IMR-90 (cell line): ENCODE measurements at regions not wholly inside any gene's neighbourhood (a gene's known extent, or its start where the extent isn't known, plus 50 kb on each side); places are given as distances from the start of the nearest gene placed in this dataset.

Source experiments
- ATAC-seq: fragments of 200-7000 bp; cut with Tn5 transposase; 2 replicates; pipeline ENCODE4 v1.9.1; 2020; ENCODE audit warnings: low read depth, mild to moderate bottlenecking, moderate library complexity
- BruUV-seq: library from RNA; stranded (reverse); fragments of 400-500 nt; replicated peaks from 2 replicates; lab custom pipeline; 2021; lab: Mats Ljungman, UMichigan
- CTCF ChIA-PET: fragments of 300-600 bp; formaldehyde crosslinking; extraction: SDS; loops from one replicate; lab custom pipeline; 2021; ENCODE audit warnings: antibody characterized with exemption; lab: Yijun Ruan, JAX
- POLR2A ChIA-PET: fragments of 300-600 bp; sonication (Branson Sonifier 250); formaldehyde crosslinking; loops from one replicate; lab custom pipeline; 2022; ENCODE audit warnings: antibody characterized with exemption; ENCODE audit not compliant: unreplicated experiment; lab: Charles Lee
- DNase-seq: peaks from one replicate; pipeline ENCODE4 v3.0.0; 2013
- H2AFZ ChIP-seq: replicated peaks from 2 replicates; pipeline ENCODE3; 2013; ENCODE audit warnings: low read length, mild to moderate bottlenecking; ENCODE audit not compliant: poor library complexity
- H2AK5ac ChIP-seq: 2 replicates; pipeline ENCODE4 v1.6.1; 2013; ENCODE audit warnings: low read depth, low read length, inconsistent platforms
- H2AK9ac ChIP-seq: replicated peaks from 2 replicates; pipeline ENCODE3; 2013; ENCODE audit warnings: mild to moderate bottlenecking, low read depth, low read length, moderate library complexity; ENCODE audit not compliant: poor library complexity
- H2BK120ac ChIP-seq: 2 replicates; pipeline ENCODE4 v1.6.1; 2013; ENCODE audit warnings: low read depth, low read length, inconsistent platforms
- H2BK15ac ChIP-seq: 3 replicates; pipeline ENCODE4 v1.6.1; 2013; ENCODE audit warnings: low read depth, low read length, inconsistent platforms
- H2BK20ac ChIP-seq: 2 replicates; pipeline ENCODE4 v1.6.1; 2013; ENCODE audit warnings: low read depth, mild to moderate bottlenecking, inconsistent platforms, low read length, moderate library complexity
- H2BK5ac ChIP-seq: 2 replicates; pipeline ENCODE4 v1.6.1; 2013; ENCODE audit warnings: mild to moderate bottlenecking, low read depth, low read length, inconsistent platforms; ENCODE audit not compliant: poor library complexity, severe bottlenecking
- H3K14ac ChIP-seq: replicated peaks from 2 replicates; pipeline ENCODE4 v1.6.1; 2013; ENCODE audit warnings: low read depth, low read length, inconsistent platforms
- H3K18ac ChIP-seq: 2 replicates; pipeline ENCODE4 v1.6.1; 2013; ENCODE audit warnings: low read depth, low read length, control low read depth
- H3K23ac ChIP-seq: 2 replicates; pipeline ENCODE4 v1.6.1; 2013; ENCODE audit warnings: low read depth, low read length, inconsistent platforms
- H3K27ac ChIP-seq: 2 replicates; pipeline ENCODE4 v1.5.1; 2013; ENCODE audit warnings: mild to moderate bottlenecking, control low read depth, low read length; ENCODE audit not compliant: insufficient read depth
- H3K27me3 ChIP-seq: 2 replicates; pipeline ENCODE4 v1.6.1; 2013; ENCODE audit warnings: low read length; ENCODE audit not compliant: control insufficient read depth, insufficient read depth
- H3K36me3 ChIP-seq: 2 replicates; pipeline ENCODE4 v1.6.1; 2013; ENCODE audit warnings: low read length, mixed read lengths; ENCODE audit not compliant: control insufficient read depth, insufficient read depth
- H3K4ac ChIP-seq: 2 replicates; pipeline ENCODE4 v1.6.1; 2013; ENCODE audit warnings: low read depth, low read length, inconsistent platforms
- H3K4me1 ChIP-seq: 2 replicates; pipeline ENCODE4 v1.6.1; 2013; ENCODE audit warnings: low read length, mixed read lengths; ENCODE audit not compliant: control insufficient read depth, insufficient read depth
- H3K4me2 ChIP-seq: 2 replicates; pipeline ENCODE4 v1.6.1; 2013; ENCODE audit warnings: low read depth, mild to moderate bottlenecking, control low read depth, low read length, moderate library complexity
- H3K4me3 ChIP-seq: 2 replicates; pipeline ENCODE4 v1.5.1; 2013; ENCODE audit warnings: low read depth, mild to moderate bottlenecking, control low read depth, low read length, moderate library complexity; ENCODE audit not compliant: insufficient read depth
- H3K56ac ChIP-seq: 2 replicates; pipeline ENCODE4 v1.6.1; 2013; ENCODE audit warnings: low read length, inconsistent platforms; ENCODE audit not compliant: insufficient read depth; ENCODE audit errors: extremely low read depth
- H3K79me1 ChIP-seq, 2 experiments: 2 replicates each; pipeline ENCODE4 v1.6.1; 2013; ENCODE audit warnings: low read length in 2 of 2, inconsistent platforms in 1 of 2, low read depth in 1 of 2
- H3K9ac ChIP-seq: 2 replicates; pipeline ENCODE4 v1.6.1; 2013; ENCODE audit warnings: low read depth, low read length, control low read depth
- H3K9me1 ChIP-seq: 2 replicates; pipeline ENCODE4 v1.6.1; 2013; ENCODE audit warnings: low read length, inconsistent platforms; ENCODE audit not compliant: insufficient read depth
- H3K9me3 ChIP-seq: 2 replicates; pipeline ENCODE4 v1.6.1; 2013; ENCODE audit warnings: low read length; ENCODE audit not compliant: control insufficient read depth, insufficient read depth
- H4K20me1 ChIP-seq: 2 replicates; pipeline ENCODE4 v1.6.1; 2013; ENCODE audit warnings: low read length, inconsistent platforms; ENCODE audit not compliant: insufficient read depth
- H4K5ac ChIP-seq: 2 replicates; pipeline ENCODE4 v1.6.1; 2013; ENCODE audit warnings: mild to moderate bottlenecking, low read depth, low read length, control low read depth
- H4K8ac ChIP-seq, 2 experiments: 2 replicates each; pipeline ENCODE4 v1.6.1; 2013; ENCODE audit warnings: low read depth in 2 of 2, low read length in 2 of 2, control low read depth in 1 of 2, inconsistent platforms in 1 of 2
- H4K91ac ChIP-seq: 2 replicates; pipeline ENCODE4 v1.6.1; 2013; ENCODE audit warnings: low read depth, low read length, inconsistent platforms; ENCODE audit not compliant: insufficient read depth
- CHD1 ChIP-seq: IDR thresholded peaks from 2 replicates; pipeline ENCODE4 v1.6.1; 2012; ENCODE audit warnings: low read depth, low read length, improper control_type of control experiment
- FOS ChIP-seq: fragments of 150-350 bp; IDR thresholded peaks from 2 replicates; pipeline ENCODE4 v1.6.1; 2016; ENCODE audit warnings: low read depth, low read length
- MAFK ChIP-seq: IDR thresholded peaks from 2 replicates; pipeline ENCODE4 v1.6.1; 2012; ENCODE audit warnings: low read depth, low read length, improper control_type of control experiment
- POLR2A ChIP-seq: IDR thresholded peaks from 2 replicates; pipeline ENCODE4 v1.6.1; 2012; ENCODE audit warnings: mild to moderate bottlenecking, low read depth, low read length
- RFX5 ChIP-seq: IDR thresholded peaks from 2 replicates; pipeline ENCODE4 v1.8.0; 2012; ENCODE audit warnings: low read depth, mild to moderate bottlenecking, low read length, moderate library complexity
- WGBS, 2 experiments: methylation state at CpG; one replicate each; pipeline versions ENCODE4 v1.1.5 to v1.1.7; 2013; ENCODE audit warnings: missing lambda C conversion rate in 2 of 2; ENCODE audit not compliant: insufficient read length in 1 of 2; ENCODE audit errors: extremely low coverage in 2 of 2; 5-methylcytosine and 5-hydroxymethylcytosine counted together
- dilution Hi-C: fragments of 300-500 bp; cut with HindIII; formaldehyde crosslinking; loops from one replicate; pipeline ENCODE4 v1.14.3; 2018; ENCODE audit warnings: low sequenced_read_pairs; ENCODE audit not compliant: unreplicated experiment
- in situ Hi-C: fragments of 300-500 bp; cut with MboI; formaldehyde crosslinking; loops from 3 replicates; pipeline ENCODE4 v1.14.3; 2019; ENCODE audit warnings: low sequenced_read_pairs, inconsistent platforms, mixed read lengths
- intact Hi-C: fragments of 100-400 bp; cut with micrococcal nuclease; formaldehyde crosslinking; loops from 2 replicates; pipeline ENCODE4 v1.10.0; 2022
- TF ChIP-seq, protein P1 (sequence below): fragments of 150-350 bp; IDR thresholded peaks from 2 replicates; pipeline ENCODE4 v1.6.1; 2016; ENCODE audit warnings: low read depth, mild to moderate bottlenecking, low read length, moderate library complexity, borderline replicate concordance
- TF ChIP-seq, protein P2 (sequence below): conservative IDR thresholded peaks from 2 replicates; pipeline ENCODE4 v1.5.1; 2012; ENCODE audit warnings: mild to moderate bottlenecking, low read depth, low read length, improper control_type of control experiment

DNA sequence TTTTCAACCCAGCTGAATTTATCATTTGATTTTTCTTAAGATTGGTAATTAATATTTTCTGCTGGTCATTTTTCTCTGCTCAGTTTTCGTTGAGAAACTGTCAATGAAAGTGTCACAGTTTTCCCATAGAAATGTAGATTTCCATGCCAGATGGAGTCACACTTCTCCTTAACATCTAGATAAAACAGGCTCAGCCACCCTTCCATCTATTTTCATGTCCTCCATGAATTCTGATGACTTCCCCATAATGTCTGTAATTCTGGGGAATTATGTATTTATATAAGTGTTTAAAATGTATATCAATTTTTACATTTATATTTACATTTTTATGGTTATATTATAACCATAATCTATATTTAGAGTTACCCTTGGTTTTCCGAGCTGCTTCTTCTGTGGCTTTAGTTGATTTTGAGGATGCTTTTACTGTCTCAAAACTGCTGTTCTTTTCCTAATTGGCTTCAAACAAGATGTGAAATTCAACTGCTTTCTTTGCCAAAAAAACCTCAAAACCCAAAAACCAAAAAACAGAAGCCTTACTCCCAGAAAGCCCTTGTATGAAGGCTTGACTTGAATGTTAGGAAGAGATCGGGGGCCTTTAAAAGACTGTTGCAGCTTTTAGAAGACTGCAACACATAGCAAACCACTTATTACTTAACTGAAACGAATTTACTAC is 95.4 kb upstream of the CDCA7L start:
- no TSS peak for BruUV-seq
- H4K91ac ChIP-seq: no peak overlapping the region
- WGBS, 2 experiments: no CpG with 5 or more reads among the region's 4 CpGs
- no peak overlapping the region for H4K5ac ChIP-seq
- ATAC-seq (no peak), DNase-seq (no peak)
- no peaks in the 10 kb centered on the region for H3K9me3 ChIP-seq
- H3K4me2 ChIP-seq: no peak overlapping the region
- no peak overlapping the region for H2BK120ac ChIP-seq
- no peaks in the 10 kb centered on the region for H4K20me1 ChIP-seq
- POLR2A ChIA-PET: no interaction called here
- no peak overlapping the region for H4K8ac ChIP-seq
- no peak overlapping the region for H3K27ac ChIP-seq
- no peak overlapping the region for H3K4ac ChIP-seq
- H3K27me3 ChIP-seq: no peaks in the 10 kb centered on the region
- in situ Hi-C loops: no loop called here
- H3K56ac ChIP-seq: no peak overlapping the region
- H2AK9ac ChIP-seq: no peak overlapping the region
- H3K36me3 ChIP-seq: no peaks in the 10 kb centered on the region
- H2BK15ac ChIP-seq: no peak overlapping the region
- no peaks in the 10 kb centered on the region for H3K79me1 ChIP-seq
- H3K9me1 ChIP-seq: no peaks in the 10 kb centered on the region
- H2BK20ac ChIP-seq: no peak overlapping the region
- CTCF ChIA-PET: no interaction called here
- H3K18ac ChIP-seq: no peak overlapping the region
- H2AFZ ChIP-seq: no peak overlapping the region
- no peak overlapping the region for H2BK5ac ChIP-seq
- dilution Hi-C loops: no loop called here
- H3K4me3 ChIP-seq: no peak overlapping the region
- H3K23ac ChIP-seq: no peak overlapping the region
- intact Hi-C loops: no loop called here
- no peak overlapping the region for H2AK5ac ChIP-seq
- H3K4me1 ChIP-seq: no peaks in the 10 kb centered on the region
- no peak overlapping the region for H3K9ac ChIP-seq
- H3K14ac ChIP-seq: no peak overlapping the region
- no peak for TF ChIP-seq POLR2A
- TF ChIP-seq, protein P1, sequence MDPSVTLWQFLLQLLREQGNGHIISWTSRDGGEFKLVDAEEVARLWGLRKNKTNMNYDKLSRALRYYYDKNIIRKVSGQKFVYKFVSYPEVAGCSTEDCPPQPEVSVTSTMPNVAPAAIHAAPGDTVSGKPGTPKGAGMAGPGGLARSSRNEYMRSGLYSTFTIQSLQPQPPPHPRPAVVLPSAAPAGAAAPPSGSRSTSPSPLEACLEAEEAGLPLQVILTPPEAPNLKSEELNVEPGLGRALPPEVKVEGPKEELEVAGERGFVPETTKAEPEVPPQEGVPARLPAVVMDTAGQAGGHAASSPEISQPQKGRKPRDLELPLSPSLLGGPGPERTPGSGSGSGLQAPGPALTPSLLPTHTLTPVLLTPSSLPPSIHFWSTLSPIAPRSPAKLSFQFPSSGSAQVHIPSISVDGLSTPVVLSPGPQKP: no peak
- TF ChIP-seq, protein P2, sequence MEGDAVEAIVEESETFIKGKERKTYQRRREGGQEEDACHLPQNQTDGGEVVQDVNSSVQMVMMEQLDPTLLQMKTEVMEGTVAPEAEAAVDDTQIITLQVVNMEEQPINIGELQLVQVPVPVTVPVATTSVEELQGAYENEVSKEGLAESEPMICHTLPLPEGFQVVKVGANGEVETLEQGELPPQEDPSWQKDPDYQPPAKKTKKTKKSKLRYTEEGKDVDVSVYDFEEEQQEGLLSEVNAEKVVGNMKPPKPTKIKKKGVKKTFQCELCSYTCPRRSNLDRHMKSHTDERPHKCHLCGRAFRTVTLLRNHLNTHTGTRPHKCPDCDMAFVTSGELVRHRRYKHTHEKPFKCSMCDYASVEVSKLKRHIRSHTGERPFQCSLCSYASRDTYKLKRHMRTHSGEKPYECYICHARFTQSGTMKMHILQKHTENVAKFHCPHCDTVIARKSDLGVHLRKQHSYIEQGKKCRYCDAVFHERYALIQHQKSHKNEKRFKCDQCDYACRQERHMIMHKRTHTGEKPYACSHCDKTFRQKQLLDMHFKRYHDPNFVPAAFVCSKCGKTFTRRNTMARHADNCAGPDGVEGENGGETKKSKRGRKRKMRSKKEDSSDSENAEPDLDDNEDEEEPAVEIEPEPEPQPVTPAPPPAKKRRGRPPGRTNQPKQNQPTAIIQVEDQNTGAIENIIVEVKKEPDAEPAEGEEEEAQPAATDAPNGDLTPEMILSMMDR: no peak
- TF ChIP-seq RFX5: no peak
- TF ChIP-seq FOS: no peak
- TF ChIP-seq CHD1: no peak
- no peak for TF ChIP-seq MAFK
